ENCODE measurements at regions not wholly inside any gene's neighbourhood (a gene's known extent, or its start where the extent isn't known, plus 50 kb on each side); places are given as distances from the start of the nearest gene placed in this dataset.
"Not testable (repeated sequence)": the region's sequence is repeated elsewhere in the genome, so short reads cannot be mapped to it uniquely, and the experiment has no call there.

GRCh38 chr22:25397616-25398015 lies 166.9 kb upstream of the GRK3 start:
- DNase-seq: no peak

- DNase-seq: peak; percentile 19
Observed at GRCh38 chr22:25398591-25399062, 165.8 kb upstream of the GRK3 start.

GRCh38 chr22:25399649-25400151 lies 164.8 kb upstream of the GRK3 start:
- DNase-seq: no peak

GRCh38 chr22:25402160-25402500 lies 162.3 kb upstream of the GRK3 start:
- no peak for DNase-seq

GRCh38 chr22:25402501-25403283 lies 161.8 kb upstream of the GRK3 start:
- DNase-seq: peak; percentile 9

GRCh38 chr22:25403284-25403810 lies 161.1 kb upstream of the GRK3 start:
- DNase-seq: peak; percentile 8

- DNase-seq: peak; percentile 34
Observed at GRCh38 chr22:25403811-25404471, 160.5 kb upstream of the GRK3 start.

- DNase-seq: no peak
Observed at GRCh38 chr22:25404556-25404927, 159.9 kb upstream of the GRK3 start.

- peak; percentile 68 for DNase-seq
Observed at GRCh38 chr22:25404928-25405816, 159.3 kb upstream of the GRK3 start.

- no peak for DNase-seq
Observed at GRCh38 chr22:25405841-25406509, 158.5 kb upstream of the GRK3 start.

- no peak for DNase-seq
Observed at GRCh38 chr22:25406510-25407210, 157.8 kb upstream of the GRK3 start.

GRCh38 chr22:25407226-25407858 lies 157.1 kb upstream of the GRK3 start:
- DNase-seq: no peak

GRCh38 chr22:25407859-25408229 lies 156.6 kb upstream of the GRK3 start:
- DNase-seq: no peak

- DNase-seq: no peak
Observed at GRCh38 chr22:25409240-25409639, 155.2 kb upstream of the GRK3 start.

- no peak for DNase-seq
Observed at GRCh38 chr22:25410849-25411248, 153.6 kb upstream of the GRK3 start.

GRCh38 chr22:25413620-25414019 lies 150.9 kb upstream of the GRK3 start:
- DNase-seq: no peak

- not testable (repeated sequence) for DNase-seq
Observed at GRCh38 chr22:25415731-25416130, 148.7 kb upstream of the GRK3 start.

- not testable (repeated sequence) for DNase-seq
Observed at GRCh38 chr22:25417826-25418225, 146.6 kb upstream of the GRK3 start.

- DNase-seq: peak; percentile 23
Observed at GRCh38 chr22:25419247-25420113, 145.0 kb upstream of the GRK3 start.

GRCh38 chr22:25420114-25420441 lies 144.4 kb upstream of the GRK3 start:
- not testable (repeated sequence) for DNase-seq
